ENCODE measurements at regions not wholly inside any gene's neighbourhood (a gene's known extent, or its start where the extent isn't known, plus 50 kb on each side); places are given as distances from the start of the nearest gene placed in this dataset.

DNA sequence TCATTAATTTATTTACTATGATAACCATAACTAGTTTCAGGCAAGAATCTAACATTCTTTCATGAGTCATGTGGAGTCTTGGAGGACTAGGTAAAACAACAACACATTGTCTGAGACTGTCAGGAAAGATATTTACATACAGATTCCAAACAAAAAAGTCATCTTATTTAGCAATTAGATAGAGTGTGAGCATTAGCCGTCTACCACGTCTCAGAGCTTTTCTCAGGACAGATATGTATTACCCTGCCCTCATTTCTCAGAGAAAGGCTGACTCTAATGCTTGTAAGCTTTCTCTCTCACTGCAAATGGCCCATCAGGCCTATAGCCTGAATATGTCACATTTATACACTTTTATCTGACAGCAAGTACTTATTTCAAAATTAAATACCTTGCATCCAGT is 312.1 kb upstream of the PCDH20 start:
- 49% methylated on average over 2 of the region's 2 CpGs for WGBS
- no peaks in the 10 kb centered on the region for H3K9me3 ChIP-seq
- H3K27ac ChIP-seq (replicated peaks in 1 of 4): no peak overlapping the region
- H3K4me1 ChIP-seq: peaks cover 0 to 16% (median 13%) of the 10 kb centered on the region in 4 donors
- intact Hi-C loops (cut with DNase I): no loop called here
- H3K36me3 ChIP-seq: no peaks in the 10 kb centered on the region
- no peak overlapping the region for H3K4me3 ChIP-seq
- no peaks in the 10 kb centered on the region for H3K27me3 ChIP-seq
- TF ChIP-seq POLR2AphosphoS5 (IDR thresholded peaks at IDR 0.05): no peak
- TF ChIP-seq, protein P1, sequence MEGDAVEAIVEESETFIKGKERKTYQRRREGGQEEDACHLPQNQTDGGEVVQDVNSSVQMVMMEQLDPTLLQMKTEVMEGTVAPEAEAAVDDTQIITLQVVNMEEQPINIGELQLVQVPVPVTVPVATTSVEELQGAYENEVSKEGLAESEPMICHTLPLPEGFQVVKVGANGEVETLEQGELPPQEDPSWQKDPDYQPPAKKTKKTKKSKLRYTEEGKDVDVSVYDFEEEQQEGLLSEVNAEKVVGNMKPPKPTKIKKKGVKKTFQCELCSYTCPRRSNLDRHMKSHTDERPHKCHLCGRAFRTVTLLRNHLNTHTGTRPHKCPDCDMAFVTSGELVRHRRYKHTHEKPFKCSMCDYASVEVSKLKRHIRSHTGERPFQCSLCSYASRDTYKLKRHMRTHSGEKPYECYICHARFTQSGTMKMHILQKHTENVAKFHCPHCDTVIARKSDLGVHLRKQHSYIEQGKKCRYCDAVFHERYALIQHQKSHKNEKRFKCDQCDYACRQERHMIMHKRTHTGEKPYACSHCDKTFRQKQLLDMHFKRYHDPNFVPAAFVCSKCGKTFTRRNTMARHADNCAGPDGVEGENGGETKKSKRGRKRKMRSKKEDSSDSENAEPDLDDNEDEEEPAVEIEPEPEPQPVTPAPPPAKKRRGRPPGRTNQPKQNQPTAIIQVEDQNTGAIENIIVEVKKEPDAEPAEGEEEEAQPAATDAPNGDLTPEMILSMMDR (IDR thresholded peaks at IDR 0.05): no peak
- TF ChIP-seq POLR2A (IDR thresholded peaks at IDR 0.05; ENCODE audit: low read depth): no peak
- TF ChIP-seq EP300 (IDR thresholded peaks at IDR 0.05): no peak
- DNase-seq (ENCODE audit: extremely low spot score): no peak

DNA sequence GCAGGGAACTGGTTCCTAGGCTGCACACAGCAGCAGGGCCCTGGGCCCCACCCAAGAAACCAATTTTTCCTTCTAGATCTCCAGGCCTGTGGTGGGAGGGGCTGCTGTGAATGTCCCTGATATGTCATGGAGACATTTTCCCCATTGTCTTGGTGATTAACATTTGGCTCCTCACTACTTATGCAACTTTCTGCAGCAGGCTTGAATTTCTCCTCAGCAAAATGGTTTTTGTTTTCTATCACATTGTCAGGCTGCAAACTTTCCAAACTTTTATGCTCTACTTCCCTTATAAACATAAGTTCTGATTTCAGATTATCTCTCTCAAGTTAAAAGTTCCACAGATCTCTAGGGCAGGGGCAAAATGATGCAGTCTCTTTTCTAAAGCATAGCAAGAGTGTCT is 310.2 kb upstream of the PCDH20 start:
- no peaks in the 10 kb centered on the region for H3K27me3 ChIP-seq
- DNase-seq (ENCODE audit: extremely low spot score): no peak
- intact Hi-C loops (cut with DNase I): no loop called here

DNA sequence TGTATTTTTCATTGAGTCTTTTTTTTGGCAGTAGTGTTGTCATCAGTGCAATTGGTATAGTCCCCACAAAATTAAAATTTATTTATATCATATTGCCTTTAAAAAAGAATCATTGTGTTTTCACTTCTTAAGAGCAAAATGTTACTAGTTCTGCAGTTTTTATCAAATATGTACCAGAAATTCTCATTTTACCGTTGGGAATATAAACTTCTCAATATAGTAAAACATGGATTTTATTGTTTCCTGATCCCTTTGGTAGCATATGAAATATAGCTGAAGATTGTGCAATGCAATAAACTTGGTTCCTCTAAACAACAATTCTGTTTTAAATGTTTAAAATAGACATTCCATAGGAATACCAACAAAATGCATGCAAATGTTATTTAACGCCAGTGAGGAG is 306.5 kb upstream of the PCDH20 start:
- DNase-seq (ENCODE audit: extremely low spot score): no peak
- TF ChIP-seq POLR2A (IDR thresholded peaks at IDR 0.05; ENCODE audit: low read depth) (no peak), POLR2AphosphoS5 (IDR thresholded peaks at IDR 0.05) (no peak), EP300 (IDR thresholded peaks at IDR 0.05) (no peak)
- TF ChIP-seq, protein P1 (IDR thresholded peaks at IDR 0.05): no peak
- intact Hi-C loops (cut with DNase I): no loop called here
- Histone ChIP-seq H3K27me3 (no peaks in the 10 kb centered on the region), H3K4me3 (no peak overlapping the region), H3K9me3 (no peaks in the 10 kb centered on the region), H3K36me3 (no peaks in the 10 kb centered on the region), H3K27ac (replicated peaks in 1 of 4) (no peak overlapping the region), H3K4me1 (no peaks in the 10 kb centered on the region)
- WGBS: 87% methylated on average over 2 of the region's 2 CpGs

More for the DNA sequence above, 310.2 kb upstream of the PCDH20 start:
- H3K4me1 ChIP-seq: peaks cover 0 to 16% (median 13%) of the 10 kb centered on the region in 4 donors
- no peak for TF ChIP-seq POLR2A (IDR thresholded peaks at IDR 0.05; ENCODE audit: low read depth)
- no peak for TF ChIP-seq POLR2AphosphoS5 (IDR thresholded peaks at IDR 0.05)
- TF ChIP-seq, protein P1 (IDR thresholded peaks at IDR 0.05): no peak
- TF ChIP-seq EP300 (IDR thresholded peaks at IDR 0.05): no peak
- no peaks in the 10 kb centered on the region for H3K9me3 ChIP-seq
- H3K4me3 ChIP-seq: no peak overlapping the region
- H3K36me3 ChIP-seq: no peaks in the 10 kb centered on the region
- no peak overlapping the region for H3K27ac ChIP-seq (replicated peaks in 1 of 4)

DNA sequence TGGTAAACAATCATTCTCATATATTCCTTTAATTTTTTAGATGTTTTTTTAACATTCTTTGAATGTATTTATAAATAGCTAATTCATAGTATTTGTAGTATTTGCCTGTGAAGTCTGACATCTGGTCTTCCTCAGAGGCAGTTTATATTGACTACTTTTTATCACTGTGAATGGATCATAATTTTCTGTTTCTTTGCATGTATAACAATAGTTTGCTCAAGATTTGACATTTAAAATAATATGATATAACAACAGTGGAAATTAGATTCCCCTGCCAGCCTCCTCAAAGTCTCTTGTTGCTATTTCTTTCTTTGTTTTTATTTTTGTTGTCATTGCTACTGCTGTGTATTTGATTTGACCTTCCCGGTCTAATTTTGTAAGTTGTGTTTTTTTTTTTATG is 297.0 kb upstream of the PCDH20 start:
- Histone ChIP-seq H3K27me3 (no peaks in the 10 kb centered on the region), H3K4me3 (no peak overlapping the region), H3K36me3 (no peaks in the 10 kb centered on the region), H3K27ac (replicated peaks in 1 of 4) (no peak overlapping the region), H3K9me3 (no peaks in the 10 kb centered on the region), H3K4me1 (no peaks in the 10 kb centered on the region)
- TF ChIP-seq POLR2A (IDR thresholded peaks at IDR 0.05; ENCODE audit: low read depth) (no peak), EP300 (IDR thresholded peaks at IDR 0.05) (no peak), POLR2AphosphoS5 (IDR thresholded peaks at IDR 0.05) (no peak)
- TF ChIP-seq, protein P1 (IDR thresholded peaks at IDR 0.05): no peak
- DNase-seq (ENCODE audit: extremely low spot score): no peak
- intact Hi-C loops (cut with DNase I): no loop called here
- WGBS: 83% methylated on average over 1 of the region's 1 CpG

DNA sequence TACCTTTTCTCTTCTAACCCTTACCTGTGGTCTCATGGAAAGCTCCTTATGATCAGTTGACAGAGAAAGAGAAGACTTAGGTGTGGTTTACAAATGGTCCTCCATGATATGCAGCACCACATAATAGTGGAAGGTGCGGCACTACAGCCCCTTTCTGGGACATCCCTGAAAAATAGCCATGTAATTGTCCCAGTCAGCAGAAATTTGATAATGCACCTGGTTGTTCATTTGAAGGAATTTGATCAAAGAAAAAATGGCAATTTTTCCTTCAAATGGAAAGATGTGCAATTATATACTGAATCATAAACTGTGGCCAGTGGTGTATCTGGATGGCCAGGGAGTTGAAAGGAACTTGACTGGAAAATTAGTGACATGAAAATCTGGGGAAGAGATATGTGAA is 293.6 kb upstream of the PCDH20 start:
- intact Hi-C loops (cut with DNase I): no loop called here

More for the DNA sequence above, 293.6 kb upstream of the PCDH20 start:
- Histone ChIP-seq H3K27me3 (no peaks in the 10 kb centered on the region), H3K4me1 (no peaks in the 10 kb centered on the region), H3K27ac (replicated peaks in 1 of 4) (no peak overlapping the region), H3K4me3 (no peak overlapping the region), H3K9me3 (no peaks in the 10 kb centered on the region), H3K36me3 (no peaks in the 10 kb centered on the region)
- 96% methylated on average over 1 of the region's 1 CpG for WGBS
- DNase-seq (ENCODE audit: extremely low spot score): no peak
- TF ChIP-seq, protein P1 (IDR thresholded peaks at IDR 0.05): no peak
- TF ChIP-seq POLR2AphosphoS5 (IDR thresholded peaks at IDR 0.05) (no peak), EP300 (IDR thresholded peaks at IDR 0.05) (no peak), POLR2A (IDR thresholded peaks at IDR 0.05; ENCODE audit: low read depth) (no peak)

Data from esophagus muscularis mucosa (tissue), 4 donors.